ENCODE measurements at regions not wholly inside any gene's neighbourhood (a gene's known extent, or its start where the extent isn't known, plus 50 kb on each side); places are given as distances from the start of the nearest gene placed in this dataset.

DNA sequence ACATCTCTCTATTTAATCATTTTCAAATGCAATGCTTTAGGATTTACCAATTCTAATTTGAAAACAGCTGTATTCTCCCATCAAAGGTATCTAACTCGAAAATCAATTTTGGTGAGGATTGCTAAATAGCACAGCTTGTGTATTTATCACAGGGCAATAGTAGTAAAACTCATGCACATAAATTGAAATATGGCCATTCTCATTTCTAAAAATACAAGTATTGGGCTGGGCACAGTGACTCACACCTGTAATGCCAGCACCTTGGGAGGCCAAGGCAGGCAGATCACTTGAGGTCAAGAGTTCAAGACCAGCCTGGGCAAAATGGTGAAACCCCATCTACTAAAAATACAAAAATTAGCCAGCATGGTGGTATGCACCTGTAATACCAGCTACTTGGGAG, 164.8 kb upstream of the RASA1 start:
- no peak for DNase-seq (ENCODE audit: low read depth, low spot score)
- no peaks in the 10 kb centered on the region for H3K36me3 Mint-ChIP-seq (ENCODE audit: low read depth)
- no peaks in the 10 kb centered on the region for H3K4me1 Mint-ChIP-seq
- no peak overlapping the region for H3K27ac Mint-ChIP-seq (ENCODE audit: unreplicated experiment)
- no peaks in the 10 kb centered on the region for H3K27me3 Mint-ChIP-seq (ENCODE audit: low read depth)
- TF ChIP-seq, protein P1, sequence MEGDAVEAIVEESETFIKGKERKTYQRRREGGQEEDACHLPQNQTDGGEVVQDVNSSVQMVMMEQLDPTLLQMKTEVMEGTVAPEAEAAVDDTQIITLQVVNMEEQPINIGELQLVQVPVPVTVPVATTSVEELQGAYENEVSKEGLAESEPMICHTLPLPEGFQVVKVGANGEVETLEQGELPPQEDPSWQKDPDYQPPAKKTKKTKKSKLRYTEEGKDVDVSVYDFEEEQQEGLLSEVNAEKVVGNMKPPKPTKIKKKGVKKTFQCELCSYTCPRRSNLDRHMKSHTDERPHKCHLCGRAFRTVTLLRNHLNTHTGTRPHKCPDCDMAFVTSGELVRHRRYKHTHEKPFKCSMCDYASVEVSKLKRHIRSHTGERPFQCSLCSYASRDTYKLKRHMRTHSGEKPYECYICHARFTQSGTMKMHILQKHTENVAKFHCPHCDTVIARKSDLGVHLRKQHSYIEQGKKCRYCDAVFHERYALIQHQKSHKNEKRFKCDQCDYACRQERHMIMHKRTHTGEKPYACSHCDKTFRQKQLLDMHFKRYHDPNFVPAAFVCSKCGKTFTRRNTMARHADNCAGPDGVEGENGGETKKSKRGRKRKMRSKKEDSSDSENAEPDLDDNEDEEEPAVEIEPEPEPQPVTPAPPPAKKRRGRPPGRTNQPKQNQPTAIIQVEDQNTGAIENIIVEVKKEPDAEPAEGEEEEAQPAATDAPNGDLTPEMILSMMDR (conservative IDR thresholded peaks at IDR 0.05) = no peak
- peaks cover 2% of the 10 kb centered on the region for H3K9me3 Mint-ChIP-seq
- H3K4me3 Mint-ChIP-seq = no peak overlapping the region

DNA sequence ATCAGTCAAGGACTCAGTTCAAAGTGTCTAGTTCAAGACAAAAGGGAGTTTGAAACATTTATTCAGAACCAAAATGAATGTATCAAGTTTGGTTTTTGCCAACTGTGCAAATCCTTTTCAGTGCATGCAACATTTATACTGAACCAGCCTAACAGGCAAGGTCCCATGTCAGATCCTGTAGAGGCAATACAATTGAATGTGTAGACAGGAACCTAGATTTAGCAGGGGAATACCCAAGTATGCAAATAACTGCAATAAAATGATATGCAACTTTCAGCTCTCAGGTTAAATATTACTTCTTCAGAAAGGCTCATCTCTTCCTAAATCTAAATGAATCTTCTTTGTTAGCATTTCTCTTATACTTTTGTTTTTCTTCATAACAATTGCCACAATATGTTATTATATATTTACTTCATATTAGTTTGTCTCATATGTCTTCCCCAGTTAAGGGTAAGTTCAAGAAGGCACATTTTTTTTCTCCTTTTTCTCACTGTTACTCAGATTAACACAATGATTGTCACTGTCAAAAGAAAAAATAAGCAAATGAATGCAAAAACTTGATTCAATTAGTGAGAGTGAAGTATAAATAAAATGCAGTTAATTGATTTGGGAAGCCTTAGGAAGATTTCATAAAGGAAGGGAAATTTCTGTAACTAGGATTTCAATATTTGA, 163.9 kb upstream of the RASA1 start:
- Mint-ChIP-seq H3K9me3 (peaks cover 2% of the 10 kb centered on the region), H3K36me3 (ENCODE audit: low read depth) (no peaks in the 10 kb centered on the region), H3K4me1 (no peaks in the 10 kb centered on the region), H3K27ac (ENCODE audit: unreplicated experiment) (no peak overlapping the region), H3K4me3 (no peak overlapping the region), H3K27me3 (ENCODE audit: low read depth) (no peaks in the 10 kb centered on the region)
- TF ChIP-seq, protein P1 (conservative IDR thresholded peaks at IDR 0.05) = no peak
- no peak for DNase-seq (ENCODE audit: low read depth, low spot score)

DNA sequence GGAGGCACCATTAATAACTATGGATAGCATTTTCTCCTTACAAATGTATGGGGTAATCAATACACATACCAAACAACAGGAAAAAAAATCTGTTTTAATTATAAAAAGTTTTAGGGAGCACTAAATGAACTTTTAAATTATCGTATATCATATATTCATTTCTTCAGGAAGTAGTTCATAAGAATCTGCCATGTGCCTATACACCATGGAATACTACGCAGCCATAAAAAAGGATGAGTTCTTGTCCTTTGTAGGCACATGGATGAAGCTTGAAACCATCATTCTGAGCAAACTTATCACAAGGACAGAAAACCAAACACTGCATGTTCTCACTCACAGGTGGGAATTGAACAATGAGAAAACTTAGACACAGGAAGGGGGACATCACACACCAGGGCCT, 162.1 kb upstream of the RASA1 start:
- H3K4me3 Mint-ChIP-seq = no peak overlapping the region
- TF ChIP-seq, protein P1 (conservative IDR thresholded peaks at IDR 0.05) = no peak
- no peaks in the 10 kb centered on the region for H3K4me1 Mint-ChIP-seq
- DNase-seq (ENCODE audit: low read depth, low spot score) = no peak
- H3K27me3 Mint-ChIP-seq (ENCODE audit: low read depth) = no peaks in the 10 kb centered on the region
- no peak overlapping the region for H3K27ac Mint-ChIP-seq (ENCODE audit: unreplicated experiment)
- peaks cover 2% of the 10 kb centered on the region for H3K9me3 Mint-ChIP-seq
- H3K36me3 Mint-ChIP-seq (ENCODE audit: low read depth) = no peaks in the 10 kb centered on the region

DNA sequence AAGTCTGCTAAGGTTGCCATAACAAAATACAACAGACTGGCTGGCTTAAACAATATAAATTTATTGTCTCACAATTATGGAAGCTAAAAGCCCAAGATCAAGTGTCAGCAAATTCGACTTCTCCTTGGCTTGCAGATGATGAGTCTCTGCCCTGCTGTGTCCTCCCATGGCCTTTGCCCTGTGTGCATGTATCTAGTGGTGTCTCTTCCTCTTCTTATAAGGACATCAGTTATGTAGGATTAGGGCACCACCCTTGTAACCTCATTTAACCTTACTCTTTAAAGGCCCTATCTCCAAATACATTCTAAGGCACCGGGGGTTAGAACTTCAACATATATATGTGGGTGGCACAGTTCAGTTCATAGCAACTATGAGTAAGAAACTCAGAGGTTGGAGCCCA, 157.9 kb upstream of the RASA1 start:
- Mint-ChIP-seq H3K9me3 (peaks cover 2% of the 10 kb centered on the region), H3K27ac (ENCODE audit: unreplicated experiment) (no peak overlapping the region)
- TF ChIP-seq, protein P1 (conservative IDR thresholded peaks at IDR 0.05) = no peak

DNA sequence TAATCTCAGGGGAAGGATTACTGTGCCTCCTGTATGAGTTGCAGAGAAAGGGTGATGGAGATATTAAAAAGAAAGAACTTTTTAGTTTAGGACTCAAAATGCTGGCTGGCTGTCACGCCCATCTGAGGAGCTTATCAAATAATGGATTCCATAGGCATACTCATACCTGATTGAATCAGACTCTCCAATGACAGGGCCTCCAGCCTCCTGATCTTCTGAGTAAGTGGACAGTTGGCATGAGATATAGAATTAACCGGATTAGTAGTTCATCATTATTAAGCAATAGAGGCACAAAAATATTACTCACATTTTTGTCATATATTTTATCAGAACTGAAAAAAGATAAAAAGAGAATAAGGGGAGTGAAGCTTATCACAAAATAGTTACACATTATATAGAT, 157.0 kb upstream of the RASA1 start:
- Mint-ChIP-seq H3K27ac (ENCODE audit: unreplicated experiment) (no peak overlapping the region), H3K4me1 (no peaks in the 10 kb centered on the region), H3K36me3 (ENCODE audit: low read depth) (no peaks in the 10 kb centered on the region), H3K9me3 (peaks cover under 1% of the 10 kb centered on the region), H3K27me3 (ENCODE audit: low read depth) (no peaks in the 10 kb centered on the region), H3K4me3 (no peak overlapping the region)
- no peak for DNase-seq (ENCODE audit: low read depth, low spot score)
- TF ChIP-seq, protein P1 (conservative IDR thresholded peaks at IDR 0.05) = no peak

More for the DNA sequence above, 157.9 kb upstream of the RASA1 start:
- no peak for DNase-seq (ENCODE audit: low read depth, low spot score)
- Mint-ChIP-seq H3K4me1 (no peaks in the 10 kb centered on the region), H3K36me3 (ENCODE audit: low read depth) (no peaks in the 10 kb centered on the region), H3K27me3 (ENCODE audit: low read depth) (no peaks in the 10 kb centered on the region), H3K4me3 (no peak overlapping the region)

All from neural crest cell (in vitro differentiated cells).